ENCODE measurements at regions not wholly inside any gene's neighbourhood (a gene's known extent, or its start where the extent isn't known, plus 50 kb on each side); places are given as distances from the start of the nearest gene placed in this dataset.
A peak's percentile ranks its signal among the peaks of the same experiment; 100 is the strongest.

- no peak for ATAC-seq
- Mint-ChIP-seq H3K9me3 (ENCODE audit: low read depth) (no peaks in the 10 kb centered on the region), H3K27ac (no peak overlapping the region), H3K4me3 (no peak overlapping the region), H3K36me3 (ENCODE audit: low read depth) (no peaks in the 10 kb centered on the region), H3K4me1 (no peaks in the 10 kb centered on the region), H3K27me3 (no peaks in the 10 kb centered on the region)
- intact Hi-C loops (cut with DNase I, micrococcal nuclease) = no loop called here
- DNase-seq = no peak
- CTCF ChIA-PET = interaction anchor here (1.1 kb wide), 1 partner anchor 11 kb away, joined by 3 read pairs; no protein-coding TSS in a partner anchor
- POLR2A ChIA-PET = no interaction called here
These were observed 289.4 kb downstream of the CMPK2 start for GRCh38 chr2:6576302-6576701.

- Mint-ChIP-seq H3K9me3 (ENCODE audit: low read depth) (no peaks in the 10 kb centered on the region), H3K4me1 (no peaks in the 10 kb centered on the region), H3K4me3 (no peak overlapping the region), H3K27me3 (no peaks in the 10 kb centered on the region), H3K27ac (no peak overlapping the region), H3K36me3 (ENCODE audit: low read depth) (no peaks in the 10 kb centered on the region)
- ATAC-seq = no peak
- intact Hi-C loops (cut with DNase I, micrococcal nuclease) = no loop called here
- ChIA-PET POLR2A (no interaction called here), CTCF (no interaction called here)
- DNase-seq = no peak
These were observed 287.7 kb downstream of the CMPK2 start for GRCh38 chr2:6577960-6578359.

GRCh38 chr2:6578416-6578815 lies 287.3 kb downstream of the CMPK2 start:
- POLR2A ChIA-PET = no interaction called here
- CTCF ChIA-PET = no interaction called here
- Mint-ChIP-seq H3K36me3 (ENCODE audit: low read depth) (no peaks in the 10 kb centered on the region), H3K27me3 (no peaks in the 10 kb centered on the region), H3K4me1 (no peaks in the 10 kb centered on the region), H3K9me3 (ENCODE audit: low read depth) (no peaks in the 10 kb centered on the region), H3K4me3 (no peak overlapping the region), H3K27ac (no peak overlapping the region)
- no peak for DNase-seq
- intact Hi-C loops (cut with DNase I, micrococcal nuclease) = no loop called here
- ATAC-seq = no peak

- H3K4me1 Mint-ChIP-seq = no peaks in the 10 kb centered on the region
- H3K4me3 Mint-ChIP-seq = no peak overlapping the region
- H3K36me3 Mint-ChIP-seq (ENCODE audit: low read depth) = no peaks in the 10 kb centered on the region
- intact Hi-C loops (cut with DNase I, micrococcal nuclease) = no loop called here
- H3K9me3 Mint-ChIP-seq (ENCODE audit: low read depth) = no peaks in the 10 kb centered on the region
- no peaks in the 10 kb centered on the region for H3K27me3 Mint-ChIP-seq
- ChIA-PET POLR2A (no interaction called here), CTCF (no interaction called here)
- DNase-seq (no peak), ATAC-seq (no peak)
- no peak overlapping the region for H3K27ac Mint-ChIP-seq
These were observed 286.4 kb downstream of the CMPK2 start for GRCh38 chr2:6579281-6579680.

GRCh38 chr2:6580982-6581381 lies 284.7 kb downstream of the CMPK2 start:
- CTCF ChIA-PET = no interaction called here
- H3K27ac Mint-ChIP-seq = no peak overlapping the region
- intact Hi-C loops (cut with DNase I, micrococcal nuclease) = no loop called here
- no peaks in the 10 kb centered on the region for H3K27me3 Mint-ChIP-seq
- ATAC-seq = no peak
- H3K36me3 Mint-ChIP-seq (ENCODE audit: low read depth) = no peaks in the 10 kb centered on the region
- H3K4me1 Mint-ChIP-seq = no peaks in the 10 kb centered on the region
- no peak overlapping the region for H3K4me3 Mint-ChIP-seq
- H3K9me3 Mint-ChIP-seq (ENCODE audit: low read depth) = no peaks in the 10 kb centered on the region
- POLR2A ChIA-PET = no interaction called here
- DNase-seq = peak; percentile 6

GRCh38 chr2:6589150-6589549 lies 276.6 kb downstream of the CMPK2 start:
- intact Hi-C loops (cut with DNase I, micrococcal nuclease) = no loop called here
- DNase-seq (no peak), ATAC-seq (no peak)
- H3K27me3 Mint-ChIP-seq = no peaks in the 10 kb centered on the region
- POLR2A ChIA-PET = no interaction called here
- H3K9me3 Mint-ChIP-seq (ENCODE audit: low read depth) = no peaks in the 10 kb centered on the region
- H3K4me1 Mint-ChIP-seq = no peaks in the 10 kb centered on the region
- no peak overlapping the region for H3K27ac Mint-ChIP-seq
- no peak overlapping the region for H3K4me3 Mint-ChIP-seq
- CTCF ChIA-PET = no interaction called here
- H3K36me3 Mint-ChIP-seq (ENCODE audit: low read depth) = no peaks in the 10 kb centered on the region

- Mint-ChIP-seq H3K9me3 (ENCODE audit: low read depth) (no peaks in the 10 kb centered on the region), H3K36me3 (ENCODE audit: low read depth) (no peaks in the 10 kb centered on the region), H3K27me3 (no peaks in the 10 kb centered on the region), H3K4me1 (no peaks in the 10 kb centered on the region), H3K27ac (no peak overlapping the region), H3K4me3 (no peak overlapping the region)
- DNase-seq = no peak
- intact Hi-C loops (cut with DNase I, micrococcal nuclease) = no loop called here
- POLR2A ChIA-PET = no interaction called here
- CTCF ChIA-PET = no interaction called here
- no peak for ATAC-seq
These were observed 275.3 kb downstream of the CMPK2 start for GRCh38 chr2:6590442-6590841.

- Mint-ChIP-seq H3K9me3 (ENCODE audit: low read depth) (no peaks in the 10 kb centered on the region), H3K27me3 (no peaks in the 10 kb centered on the region), H3K27ac (no peak overlapping the region), H3K4me1 (no peaks in the 10 kb centered on the region), H3K4me3 (no peak overlapping the region), H3K36me3 (ENCODE audit: low read depth) (no peaks in the 10 kb centered on the region)
- ChIA-PET POLR2A (no interaction called here), CTCF (no interaction called here)
- DNase-seq (no peak), ATAC-seq (no peak)
- intact Hi-C loops (cut with DNase I, micrococcal nuclease) = no loop called here
These were observed 263.2 kb downstream of the CMPK2 start for GRCh38 chr2:6602471-6602870.

GRCh38 chr2:6605836-6606505 lies 259.7 kb downstream of the CMPK2 start:
- H3K9me3 Mint-ChIP-seq (ENCODE audit: low read depth) = no peaks in the 10 kb centered on the region
- H3K27me3 Mint-ChIP-seq = peaks cover 3% of the 10 kb centered on the region
- POLR2A ChIA-PET = no interaction called here
- no peaks in the 10 kb centered on the region for H3K36me3 Mint-ChIP-seq (ENCODE audit: low read depth)
- no peak for DNase-seq
- CTCF ChIA-PET = no interaction called here
- H3K27ac Mint-ChIP-seq = no peak overlapping the region
- no peak overlapping the region for H3K4me3 Mint-ChIP-seq
- no peak for ATAC-seq
- H3K4me1 Mint-ChIP-seq = no peaks in the 10 kb centered on the region
- intact Hi-C loops (cut with DNase I, micrococcal nuclease) = no loop called here

GRCh38 chr2:6617794-6618193 lies 247.9 kb downstream of the CMPK2 start:
- no peak overlapping the region for H3K27ac Mint-ChIP-seq
- H3K36me3 Mint-ChIP-seq (ENCODE audit: low read depth) = no peaks in the 10 kb centered on the region
- DNase-seq (no peak), ATAC-seq (no peak)
- intact Hi-C loops (cut with DNase I, micrococcal nuclease) = no loop called here
- H3K4me1 Mint-ChIP-seq = no peaks in the 10 kb centered on the region
- POLR2A ChIA-PET = no interaction called here
- peaks cover 5% of the 10 kb centered on the region for H3K9me3 Mint-ChIP-seq (ENCODE audit: low read depth)
- peaks cover 2% of the 10 kb centered on the region for H3K27me3 Mint-ChIP-seq
- CTCF ChIA-PET = no interaction called here
- H3K4me3 Mint-ChIP-seq = no peak overlapping the region

- no peak overlapping the region for H3K27ac Mint-ChIP-seq
- ChIA-PET CTCF (no interaction called here), POLR2A (no interaction called here)
- intact Hi-C loops (cut with DNase I, micrococcal nuclease) = no loop called here
- ATAC-seq (no peak), DNase-seq (no peak)
- H3K4me1 Mint-ChIP-seq = no peaks in the 10 kb centered on the region
- no peaks in the 10 kb centered on the region for H3K36me3 Mint-ChIP-seq (ENCODE audit: low read depth)
- H3K4me3 Mint-ChIP-seq = no peak overlapping the region
- H3K27me3 Mint-ChIP-seq = peaks cover 2% of the 10 kb centered on the region
- H3K9me3 Mint-ChIP-seq (ENCODE audit: low read depth) = peaks cover 4% of the 10 kb centered on the region
These were observed 247.5 kb downstream of the CMPK2 start for GRCh38 chr2:6618201-6618600.

- Mint-ChIP-seq H3K36me3 (ENCODE audit: low read depth) (no peaks in the 10 kb centered on the region), H3K9me3 (ENCODE audit: low read depth) (no peaks in the 10 kb centered on the region), H3K4me3 (no peak overlapping the region), H3K27me3 (no peaks in the 10 kb centered on the region), H3K4me1 (no peaks in the 10 kb centered on the region), H3K27ac (no peak overlapping the region)
- ChIA-PET POLR2A (no interaction called here), CTCF (no interaction called here)
- DNase-seq (no peak), ATAC-seq (no peak)
- intact Hi-C loops (cut with DNase I, micrococcal nuclease) = no loop called here
These were observed 242.0 kb downstream of the CMPK2 start for GRCh38 chr2:6623746-6624145.

GRCh38 chr2:6626401-6627012 lies 239.2 kb downstream of the CMPK2 start:
- POLR2A ChIA-PET = no interaction called here
- Mint-ChIP-seq H3K27me3 (peaks cover 3% of the 10 kb centered on the region), H3K4me1 (no peaks in the 10 kb centered on the region), H3K4me3 (no peak overlapping the region), H3K9me3 (ENCODE audit: low read depth) (no peaks in the 10 kb centered on the region), H3K36me3 (ENCODE audit: low read depth) (no peaks in the 10 kb centered on the region), H3K27ac (no peak overlapping the region)
- intact Hi-C loops (cut with DNase I, micrococcal nuclease) = no loop called here
- DNase-seq = no peak
- CTCF ChIA-PET = interaction anchor here (0.6 kb wide), 1 partner anchor 184 kb away, joined by 3 read pairs; no protein-coding TSS in a partner anchor
- ATAC-seq = no peak
